MCF 10A (cell line): ENCODE measurements at regions not wholly inside any gene's neighbourhood (a gene's known extent, or its start where the extent isn't known, plus 50 kb on each side); places are given as distances from the start of the nearest gene placed in this dataset.

Experiments
- BruUV-seq: library from RNA; stranded (reverse); fragments of 400-500 nt; replicated peaks from 2 replicates; lab custom pipeline; 2021; lab: Mats Ljungman, UMichigan
- CTCF ChIA-PET: fragments of 300-600 bp; sonication (Branson Sonifier 250); formaldehyde crosslinking; extraction: SDS; loops from one replicate; lab custom pipeline; 2021; ENCODE audit warnings: antibody characterized with exemption, inconsistent platforms; lab: Yijun Ruan, JAX
- POLR2A ChIA-PET: fragments of 300-600, 350-650 bp; sonication (Branson Sonifier 250); formaldehyde crosslinking; extraction: SDS; loops from one replicate; lab custom pipeline; 2020; ENCODE audit warnings: antibody characterized with exemption, inconsistent platforms; lab: Yijun Ruan, JAX
- DNase-seq: peaks from one replicate; pipeline ENCODE4 v3.0.0-alpha.2; 2018; ENCODE audit not compliant: unreplicated experiment
- H3K27ac Mint-ChIP-seq: one replicate; pipeline ENCODE4 v1.8.0; 2022; ENCODE audit warnings: mild to moderate bottlenecking, low read depth, mixed read lengths; ENCODE audit not compliant: unreplicated experiment
- H3K27me3 Mint-ChIP-seq: one replicate; pipeline ENCODE4 v1.8.0; 2022; ENCODE audit warnings: mixed read lengths; ENCODE audit not compliant: insufficient read depth, unreplicated experiment
- H3K36me3 Mint-ChIP-seq: one replicate; pipeline ENCODE4 v1.8.0; 2022; ENCODE audit warnings: mild to moderate bottlenecking, moderate library complexity, mixed read lengths; ENCODE audit not compliant: insufficient read depth, unreplicated experiment
- H3K4me1 Mint-ChIP-seq: one replicate; pipeline ENCODE4 v1.8.0; 2022; ENCODE audit warnings: mixed read lengths; ENCODE audit not compliant: insufficient read depth, unreplicated experiment
- H3K4me3 Mint-ChIP-seq: one replicate; pipeline ENCODE4 v1.8.0; 2022; ENCODE audit warnings: mild to moderate bottlenecking, moderate library complexity, mixed read lengths; ENCODE audit not compliant: unreplicated experiment
- H3K9me3 Mint-ChIP-seq: one replicate; pipeline ENCODE4 v1.8.0; 2022; ENCODE audit warnings: mixed read lengths; ENCODE audit not compliant: unreplicated experiment
- intact Hi-C: fragments of 100-400 bp; cut with micrococcal nuclease; formaldehyde crosslinking; loops from 2 replicates; pipeline ENCODE4 v1.14.1; 2022
- TF ChIP-seq, protein P1 (sequence below): fragments of 200-600 bp; IDR thresholded peaks from one replicate; pipeline ENCODE4 v1.8.0; 2022; ENCODE audit warnings: antibody characterized with exemption, mild to moderate bottlenecking; ENCODE audit not compliant: unreplicated experiment

DNA sequence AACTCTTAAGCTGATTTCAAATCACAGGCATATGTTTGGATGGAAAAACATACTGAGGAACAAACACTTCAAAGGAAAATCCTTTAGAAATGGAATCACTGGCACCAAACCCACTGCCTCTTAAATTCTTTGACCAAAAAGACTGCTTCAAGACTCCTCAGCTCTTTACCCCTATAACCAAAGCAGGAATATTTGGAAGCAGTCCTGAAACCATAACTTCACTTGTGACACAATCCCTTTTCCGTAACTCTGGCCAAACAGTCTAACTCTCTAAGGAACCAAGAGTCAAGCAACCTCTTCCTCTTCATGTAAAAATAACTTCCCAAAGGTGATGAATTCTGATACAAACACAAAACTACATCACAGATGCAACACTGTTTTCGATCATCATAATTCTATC lies 104.3 kb downstream of the MTERF1 start:
- BruUV-seq: no TSS peak
- no peak for DNase-seq
- CTCF ChIA-PET: interaction anchor here (0.6 to 1.5 kb wide), 3 partner anchors 8 to 635 kb away, joined by 3 to 6 read pairs (median 3); no protein-coding TSS in a partner anchor
- H3K27me3 Mint-ChIP-seq: no peaks in the 10 kb centered on the region
- TF ChIP-seq, protein P1, sequence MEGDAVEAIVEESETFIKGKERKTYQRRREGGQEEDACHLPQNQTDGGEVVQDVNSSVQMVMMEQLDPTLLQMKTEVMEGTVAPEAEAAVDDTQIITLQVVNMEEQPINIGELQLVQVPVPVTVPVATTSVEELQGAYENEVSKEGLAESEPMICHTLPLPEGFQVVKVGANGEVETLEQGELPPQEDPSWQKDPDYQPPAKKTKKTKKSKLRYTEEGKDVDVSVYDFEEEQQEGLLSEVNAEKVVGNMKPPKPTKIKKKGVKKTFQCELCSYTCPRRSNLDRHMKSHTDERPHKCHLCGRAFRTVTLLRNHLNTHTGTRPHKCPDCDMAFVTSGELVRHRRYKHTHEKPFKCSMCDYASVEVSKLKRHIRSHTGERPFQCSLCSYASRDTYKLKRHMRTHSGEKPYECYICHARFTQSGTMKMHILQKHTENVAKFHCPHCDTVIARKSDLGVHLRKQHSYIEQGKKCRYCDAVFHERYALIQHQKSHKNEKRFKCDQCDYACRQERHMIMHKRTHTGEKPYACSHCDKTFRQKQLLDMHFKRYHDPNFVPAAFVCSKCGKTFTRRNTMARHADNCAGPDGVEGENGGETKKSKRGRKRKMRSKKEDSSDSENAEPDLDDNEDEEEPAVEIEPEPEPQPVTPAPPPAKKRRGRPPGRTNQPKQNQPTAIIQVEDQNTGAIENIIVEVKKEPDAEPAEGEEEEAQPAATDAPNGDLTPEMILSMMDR: no peak
- no peak overlapping the region for H3K4me3 Mint-ChIP-seq
- H3K36me3 Mint-ChIP-seq: no peaks in the 10 kb centered on the region
- H3K27ac Mint-ChIP-seq: no peak overlapping the region
- intact Hi-C loops: no loop called here
- no peaks in the 10 kb centered on the region for H3K9me3 Mint-ChIP-seq
- POLR2A ChIA-PET: no interaction called here
- H3K4me1 Mint-ChIP-seq: peaks cover 10% of the 10 kb centered on the region

GRCh38 chr7:91777522-91777921 lies 103.0 kb downstream of the MTERF1 start:
- TF ChIP-seq, protein P1: no peak
- no peaks in the 10 kb centered on the region for H3K9me3 Mint-ChIP-seq
- ChIA-PET POLR2A (no interaction called here), CTCF (interaction anchor here (0.7 to 0.8 kb wide), 2 partner anchors 9 to 488 kb away, joined by 3 read pairs; no protein-coding TSS in a partner anchor)
- peaks cover 1% of the 10 kb centered on the region for H3K4me1 Mint-ChIP-seq
- H3K27ac Mint-ChIP-seq: no peak overlapping the region
- H3K36me3 Mint-ChIP-seq: no peaks in the 10 kb centered on the region
- intact Hi-C loops: no loop called here
- DNase-seq: no peak
- H3K4me3 Mint-ChIP-seq: no peak overlapping the region
- no peaks in the 10 kb centered on the region for H3K27me3 Mint-ChIP-seq
- BruUV-seq: no TSS peak

- Mint-ChIP-seq H3K27ac (no peak overlapping the region), H3K4me3 (no peak overlapping the region), H3K36me3 (no peaks in the 10 kb centered on the region), H3K4me1 (no peaks in the 10 kb centered on the region), H3K9me3 (no peaks in the 10 kb centered on the region), H3K27me3 (no peaks in the 10 kb centered on the region)
- TF ChIP-seq, protein P1: no peak
- DNase-seq: no peak
- CTCF ChIA-PET: no interaction called here
- intact Hi-C loops: no loop called here
- POLR2A ChIA-PET: no interaction called here
- BruUV-seq: no TSS peak
These were observed 102.1 kb downstream of the MTERF1 start for GRCh38 chr7:91778416-91778815.

- H3K4me1 Mint-ChIP-seq: no peaks in the 10 kb centered on the region
- TF ChIP-seq, protein P1: no peak
- no peaks in the 10 kb centered on the region for H3K9me3 Mint-ChIP-seq
- POLR2A ChIA-PET: no interaction called here
- CTCF ChIA-PET: interaction anchor here (0.6 to 1.0 kb wide), 3 partner anchors 111 to 691 kb away, joined by 3 to 7 read pairs (median 4); no protein-coding TSS in a partner anchor
- DNase-seq: no peak
- no peaks in the 10 kb centered on the region for H3K27me3 Mint-ChIP-seq
- no peak overlapping the region for H3K27ac Mint-ChIP-seq
- H3K36me3 Mint-ChIP-seq: no peaks in the 10 kb centered on the region
- no TSS peak for BruUV-seq
- intact Hi-C loops: no loop called here
- H3K4me3 Mint-ChIP-seq: no peak overlapping the region
These were observed 100.0 kb downstream of the MTERF1 start for GRCh38 chr7:91780521-91780920.
